ENCODE measurements at regions not wholly inside any gene's neighbourhood (a gene's known extent, or its start where the extent isn't known, plus 50 kb on each side); places are given as distances from the start of the nearest gene placed in this dataset.

DNA sequence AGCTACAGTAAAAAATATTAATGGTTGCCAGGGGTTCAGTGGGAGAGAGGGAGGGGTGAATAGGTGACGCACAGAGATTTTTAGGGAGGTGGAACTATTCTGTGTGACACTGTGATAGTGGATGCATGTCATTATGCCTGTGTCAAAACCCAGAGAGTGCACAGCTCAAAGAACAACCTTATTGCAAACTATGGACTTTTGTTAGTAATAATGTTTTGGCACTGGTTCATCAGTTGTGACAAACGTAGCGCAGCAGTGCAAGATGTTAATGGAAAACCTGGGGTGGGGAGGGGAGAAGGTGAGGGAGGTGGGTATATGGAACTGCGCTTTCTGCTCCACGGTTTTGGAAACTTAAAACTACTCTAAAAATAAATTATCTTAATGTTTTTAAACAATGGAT is 134.6 kb upstream of the RFC3 start:
- DNase-seq (ENCODE audit: low read depth), result no peak
- no peak overlapping the region for H3K4me3 ChIP-seq (ENCODE audit: control insufficient read depth, low read depth, low read length)
- TF ChIP-seq, protein P1, sequence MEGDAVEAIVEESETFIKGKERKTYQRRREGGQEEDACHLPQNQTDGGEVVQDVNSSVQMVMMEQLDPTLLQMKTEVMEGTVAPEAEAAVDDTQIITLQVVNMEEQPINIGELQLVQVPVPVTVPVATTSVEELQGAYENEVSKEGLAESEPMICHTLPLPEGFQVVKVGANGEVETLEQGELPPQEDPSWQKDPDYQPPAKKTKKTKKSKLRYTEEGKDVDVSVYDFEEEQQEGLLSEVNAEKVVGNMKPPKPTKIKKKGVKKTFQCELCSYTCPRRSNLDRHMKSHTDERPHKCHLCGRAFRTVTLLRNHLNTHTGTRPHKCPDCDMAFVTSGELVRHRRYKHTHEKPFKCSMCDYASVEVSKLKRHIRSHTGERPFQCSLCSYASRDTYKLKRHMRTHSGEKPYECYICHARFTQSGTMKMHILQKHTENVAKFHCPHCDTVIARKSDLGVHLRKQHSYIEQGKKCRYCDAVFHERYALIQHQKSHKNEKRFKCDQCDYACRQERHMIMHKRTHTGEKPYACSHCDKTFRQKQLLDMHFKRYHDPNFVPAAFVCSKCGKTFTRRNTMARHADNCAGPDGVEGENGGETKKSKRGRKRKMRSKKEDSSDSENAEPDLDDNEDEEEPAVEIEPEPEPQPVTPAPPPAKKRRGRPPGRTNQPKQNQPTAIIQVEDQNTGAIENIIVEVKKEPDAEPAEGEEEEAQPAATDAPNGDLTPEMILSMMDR (IDR thresholded peaks at IDR 0.05; ENCODE audit: control insufficient read depth, insufficient read depth, low read depth, low read length, missing control alignments), result no peak

- no peak for DNase-seq (ENCODE audit: low read depth)
Observed at GRCh38 chr13:33684874-33685273, 133.1 kb upstream of the RFC3 start.

DNA sequence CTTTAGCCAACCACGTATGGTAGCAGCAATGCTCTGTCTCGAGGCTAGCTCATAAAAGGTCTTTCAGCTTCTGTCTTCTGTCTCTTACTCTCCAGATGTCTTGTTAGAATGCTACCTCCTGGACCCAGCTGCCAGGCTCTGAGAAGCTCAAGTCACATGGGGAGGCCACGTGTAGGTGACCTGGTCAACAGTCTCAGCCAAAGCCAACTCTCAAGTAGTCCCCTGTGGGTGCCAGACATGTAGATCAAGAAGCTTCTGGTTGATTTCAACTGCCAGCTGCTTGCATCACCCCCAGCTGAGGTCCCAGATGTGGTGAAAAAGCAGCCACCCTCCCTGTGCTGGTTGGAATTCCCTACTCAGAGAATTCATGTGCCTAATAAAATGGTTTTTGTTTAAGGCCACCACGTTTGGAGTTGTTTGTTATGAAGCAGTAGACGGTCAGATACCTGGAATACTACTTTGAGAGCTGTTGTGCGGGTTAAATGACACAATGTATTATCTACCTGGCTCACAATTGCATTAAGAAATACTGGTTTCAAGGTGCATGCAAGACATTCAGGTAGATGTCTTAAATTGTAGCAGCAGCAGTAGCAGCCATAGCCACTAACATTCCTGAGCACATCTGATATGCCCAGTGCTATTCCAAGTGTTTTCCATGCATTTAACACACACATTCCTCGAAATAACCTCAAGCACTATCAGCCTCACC is 131.0 kb upstream of the RFC3 start:
- DNase-seq (ENCODE audit: low read depth), result no peak
- TF ChIP-seq, protein P1 (IDR thresholded peaks at IDR 0.05; ENCODE audit: control insufficient read depth, insufficient read depth, low read depth, low read length, missing control alignments), result no peak
- no peak overlapping the region for H3K4me3 ChIP-seq (ENCODE audit: control insufficient read depth, low read depth, low read length)

More at GRCh38 chr13:33684874-33685273, 133.1 kb upstream of the RFC3 start:
- no peak overlapping the region for H3K4me3 ChIP-seq (ENCODE audit: control insufficient read depth, low read depth, low read length)
- TF ChIP-seq, protein P1 (IDR thresholded peaks at IDR 0.05; ENCODE audit: control insufficient read depth, insufficient read depth, low read depth, low read length, missing control alignments), result no peak

DNA sequence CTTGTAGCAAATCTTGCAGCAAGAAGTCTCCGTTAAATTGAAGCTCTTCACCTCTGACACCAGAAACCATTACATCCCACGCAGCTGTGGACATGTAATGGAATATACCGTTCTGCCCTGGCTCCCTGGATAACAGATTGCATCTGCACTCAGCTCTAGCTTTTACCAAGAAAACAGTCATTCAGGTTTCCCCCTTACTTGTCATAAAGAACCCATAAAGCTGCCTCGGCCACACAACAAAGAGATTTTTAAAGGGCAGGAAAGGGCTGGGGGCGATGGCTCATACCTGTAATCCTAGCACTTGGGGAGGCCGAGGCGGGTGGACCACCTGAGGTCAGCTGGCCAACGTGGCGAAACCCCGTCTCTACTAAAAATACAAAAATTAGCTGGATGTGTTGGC is 127.6 kb upstream of the RFC3 start:
- TF ChIP-seq, protein P1 (IDR thresholded peaks at IDR 0.05; ENCODE audit: control insufficient read depth, insufficient read depth, low read depth, low read length, missing control alignments), result no peak
- H3K4me3 ChIP-seq (ENCODE audit: control insufficient read depth, low read depth, low read length), result no peak overlapping the region
- no peak for DNase-seq (ENCODE audit: low read depth)

GRCh38 chr13:33691980-33692379 is 126.0 kb upstream of the RFC3 start:
- DNase-seq (ENCODE audit: low read depth), result no peak
- H3K4me3 ChIP-seq (ENCODE audit: control insufficient read depth, low read depth, low read length), result no peak overlapping the region
- TF ChIP-seq, protein P1 (IDR thresholded peaks at IDR 0.05; ENCODE audit: control insufficient read depth, insufficient read depth, low read depth, low read length, missing control alignments), result no peak

DNA sequence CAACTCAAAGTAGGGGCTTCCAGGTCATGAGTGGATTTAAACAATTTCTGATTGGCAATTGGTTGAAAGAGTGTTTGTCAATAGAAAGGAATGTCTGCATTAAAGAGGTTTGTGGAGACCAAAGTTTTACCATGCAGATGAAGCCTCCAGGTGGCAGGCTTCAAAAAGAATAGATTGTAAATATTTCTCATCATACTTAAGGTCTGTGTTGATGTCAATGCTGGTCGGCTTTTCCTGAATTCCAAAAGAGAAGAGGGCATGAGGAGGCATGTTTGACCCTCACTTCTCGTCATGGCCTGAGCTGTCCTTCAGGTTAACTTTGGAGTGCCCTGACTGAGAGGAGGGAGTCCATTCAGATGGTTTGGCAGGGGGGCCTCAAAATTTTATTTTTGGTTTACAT is 125.4 kb upstream of the RFC3 start:
- no peak overlapping the region for H3K4me3 ChIP-seq (ENCODE audit: control insufficient read depth, low read depth, low read length)
- TF ChIP-seq, protein P1 (IDR thresholded peaks at IDR 0.05; ENCODE audit: control insufficient read depth, insufficient read depth, low read depth, low read length, missing control alignments), result no peak
- no peak for DNase-seq (ENCODE audit: low read depth)
